ENCODE measurements at regions not wholly inside any gene's neighbourhood (a gene's known extent, or its start where the extent isn't known, plus 50 kb on each side); places are given as distances from the start of the nearest gene placed in this dataset.
A peak's percentile ranks its signal among the peaks of the same experiment; 100 is the strongest.

DNA sequence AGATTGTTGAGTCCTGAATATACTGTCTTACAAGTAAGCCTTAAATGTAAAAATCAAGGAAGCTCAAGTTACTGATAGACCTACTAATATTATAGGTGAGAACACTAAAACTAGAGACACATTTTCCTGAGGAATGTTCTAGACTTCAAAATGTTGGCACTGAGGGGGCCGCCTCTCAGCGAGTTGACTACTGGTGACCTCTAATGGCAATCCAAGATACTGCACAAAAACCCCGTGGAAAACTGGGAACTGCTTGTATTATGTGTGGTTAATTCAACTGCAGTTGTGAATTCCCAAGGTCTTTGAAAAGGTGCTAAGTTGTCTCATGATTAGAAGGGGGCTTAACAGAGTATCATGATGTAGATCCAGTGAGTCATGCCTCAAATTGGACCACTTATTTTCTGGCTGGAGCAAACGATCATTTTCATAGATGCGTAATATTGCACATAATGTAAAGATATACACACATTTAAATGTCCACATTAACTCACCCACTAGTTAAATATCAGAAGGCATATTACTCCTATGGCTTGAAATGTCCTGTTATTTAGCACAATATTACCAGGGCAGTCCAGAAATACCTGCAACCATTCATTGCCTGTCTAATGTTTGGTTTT is 336.2 kb downstream of the FOXA2 start:
- H3K4me1 ChIP-seq, result no peaks in the 10 kb centered on the region
- ATAC-seq, result peak; percentile 31
- H3K27ac ChIP-seq, result no peak overlapping the region
- TF ChIP-seq, protein P1, sequence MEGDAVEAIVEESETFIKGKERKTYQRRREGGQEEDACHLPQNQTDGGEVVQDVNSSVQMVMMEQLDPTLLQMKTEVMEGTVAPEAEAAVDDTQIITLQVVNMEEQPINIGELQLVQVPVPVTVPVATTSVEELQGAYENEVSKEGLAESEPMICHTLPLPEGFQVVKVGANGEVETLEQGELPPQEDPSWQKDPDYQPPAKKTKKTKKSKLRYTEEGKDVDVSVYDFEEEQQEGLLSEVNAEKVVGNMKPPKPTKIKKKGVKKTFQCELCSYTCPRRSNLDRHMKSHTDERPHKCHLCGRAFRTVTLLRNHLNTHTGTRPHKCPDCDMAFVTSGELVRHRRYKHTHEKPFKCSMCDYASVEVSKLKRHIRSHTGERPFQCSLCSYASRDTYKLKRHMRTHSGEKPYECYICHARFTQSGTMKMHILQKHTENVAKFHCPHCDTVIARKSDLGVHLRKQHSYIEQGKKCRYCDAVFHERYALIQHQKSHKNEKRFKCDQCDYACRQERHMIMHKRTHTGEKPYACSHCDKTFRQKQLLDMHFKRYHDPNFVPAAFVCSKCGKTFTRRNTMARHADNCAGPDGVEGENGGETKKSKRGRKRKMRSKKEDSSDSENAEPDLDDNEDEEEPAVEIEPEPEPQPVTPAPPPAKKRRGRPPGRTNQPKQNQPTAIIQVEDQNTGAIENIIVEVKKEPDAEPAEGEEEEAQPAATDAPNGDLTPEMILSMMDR (IDR thresholded peaks at IDR 0.05), result peak; percentile 12 to 21
- DNase-seq, result peak in 1 of 4 donors; percentile 12
- intact Hi-C loops (cut with DNase I), result no loop called here
- no peak overlapping the region for H3K4me3 ChIP-seq
- no peaks in the 10 kb centered on the region for H3K9me3 ChIP-seq
- peaks cover 0 to 11% of the 10 kb centered on the region in 2 donors for H3K27me3 ChIP-seq
- no peaks in the 10 kb centered on the region for H3K36me3 ChIP-seq

DNA sequence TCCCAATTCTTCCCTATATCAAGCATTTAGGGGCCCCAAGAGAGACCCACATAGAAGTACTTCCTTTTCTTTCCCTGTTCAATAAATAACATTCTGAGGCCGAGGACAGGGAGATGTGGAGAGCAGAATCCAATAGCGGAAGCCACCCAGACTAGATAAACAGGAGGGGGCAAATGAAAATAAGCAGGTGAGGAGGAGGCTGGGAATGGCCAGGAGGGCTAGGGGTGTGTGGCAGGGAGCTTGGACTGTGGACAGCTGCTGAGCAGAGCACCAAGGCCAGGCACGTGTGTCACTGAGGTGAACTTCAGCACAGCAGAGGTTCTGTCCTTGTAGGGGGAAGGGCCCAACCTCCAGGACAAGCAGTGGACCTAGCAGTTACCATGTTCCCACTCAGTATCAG is 339.2 kb downstream of the FOXA2 start:
- peaks cover 0 to 11% of the 10 kb centered on the region in 2 donors for H3K27me3 ChIP-seq

DNA sequence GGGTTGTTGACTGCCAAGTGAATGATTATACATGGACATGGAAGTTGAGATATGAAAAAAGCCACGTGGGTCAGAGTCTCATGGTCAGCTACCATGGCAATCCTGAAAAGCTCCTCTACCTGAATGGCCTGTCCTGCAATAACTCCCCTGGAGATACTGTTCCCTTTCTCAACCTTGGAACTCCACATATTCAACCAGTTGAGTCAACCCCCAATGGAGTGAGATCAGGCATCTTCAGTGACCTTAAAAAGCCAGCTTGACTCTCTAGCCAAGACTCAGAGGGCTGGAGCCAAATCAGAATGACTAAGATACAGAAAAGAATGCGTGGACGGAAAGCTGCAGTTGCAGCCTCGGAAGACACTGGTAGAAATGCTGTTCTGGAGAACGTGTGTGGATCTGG is 341.3 kb downstream of the FOXA2 start:
- H3K27ac ChIP-seq, result no peak overlapping the region
- H3K4me1 ChIP-seq, result no peaks in the 10 kb centered on the region
- intact Hi-C loops (cut with DNase I), result no loop called here
- no peak for DNase-seq
- peaks cover 0 to 4% of the 10 kb centered on the region in 2 donors for H3K27me3 ChIP-seq
- no peaks in the 10 kb centered on the region for H3K36me3 ChIP-seq
- ATAC-seq, result no peak
- H3K4me3 ChIP-seq, result no peak overlapping the region
- no peaks in the 10 kb centered on the region for H3K9me3 ChIP-seq
- TF ChIP-seq, protein P1 (IDR thresholded peaks at IDR 0.05), result no peak

More for the DNA sequence above, 339.2 kb downstream of the FOXA2 start:
- no peaks in the 10 kb centered on the region for H3K36me3 ChIP-seq
- no peak overlapping the region for H3K27ac ChIP-seq
- DNase-seq, result no peak
- TF ChIP-seq, protein P1 (IDR thresholded peaks at IDR 0.05), result no peak
- intact Hi-C loops (cut with DNase I), result no loop called here
- no peak for ATAC-seq
- H3K4me1 ChIP-seq, result no peaks in the 10 kb centered on the region
- H3K4me3 ChIP-seq, result no peak overlapping the region
- no peaks in the 10 kb centered on the region for H3K9me3 ChIP-seq

DNA sequence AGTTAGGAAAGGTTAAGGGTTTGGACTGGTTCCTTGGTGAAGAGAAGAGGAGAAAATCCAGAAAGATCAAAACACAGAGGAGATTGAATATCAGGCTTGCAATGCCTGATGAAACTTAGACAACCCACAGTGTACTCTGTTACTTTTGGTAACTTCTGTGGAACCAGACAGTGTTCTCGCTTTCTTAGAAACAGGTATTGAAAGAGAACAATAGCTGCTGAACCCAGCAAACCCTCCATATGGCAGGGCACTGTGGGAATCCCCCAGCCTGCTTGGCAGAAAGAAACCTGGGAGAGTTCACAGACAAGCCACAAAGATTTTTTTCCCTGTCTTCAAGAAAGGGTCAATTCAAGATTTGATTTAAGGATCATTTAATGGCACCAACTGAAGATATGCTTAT is 342.8 kb downstream of the FOXA2 start:
- no peaks in the 10 kb centered on the region for H3K27me3 ChIP-seq
- no peaks in the 10 kb centered on the region for H3K36me3 ChIP-seq
- no peaks in the 10 kb centered on the region for H3K4me1 ChIP-seq
- H3K4me3 ChIP-seq, result no peak overlapping the region
- DNase-seq (no peak), ATAC-seq (no peak)
- TF ChIP-seq, protein P1 (IDR thresholded peaks at IDR 0.05), result no peak
- no peak overlapping the region for H3K27ac ChIP-seq
- H3K9me3 ChIP-seq, result no peaks in the 10 kb centered on the region
- intact Hi-C loops (cut with DNase I), result no loop called here

DNA sequence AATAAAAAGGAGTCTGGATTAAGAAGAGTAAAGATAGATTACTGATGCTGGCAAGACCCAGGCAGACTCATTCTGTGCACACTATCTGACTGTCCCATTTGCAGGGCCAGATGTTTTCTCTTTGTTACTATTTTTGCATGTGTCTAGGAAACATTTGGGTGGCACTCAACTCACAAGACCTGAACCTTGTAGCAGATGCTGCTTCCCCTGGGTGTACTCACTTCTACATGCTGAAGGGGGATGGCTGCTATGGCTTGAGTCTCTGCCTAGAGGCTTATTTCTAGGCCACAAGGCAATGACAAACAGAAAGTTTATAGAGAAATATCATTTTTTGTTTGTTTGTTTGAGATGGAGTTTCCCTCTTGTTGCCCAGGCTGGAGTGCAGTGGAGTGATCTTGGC is 351.4 kb downstream of the FOXA2 start:
- ATAC-seq (no peak), DNase-seq (no peak)
- no peaks in the 10 kb centered on the region for H3K9me3 ChIP-seq
- no peak overlapping the region for H3K27ac ChIP-seq
- H3K27me3 ChIP-seq, result peaks cover 0 to 5% of the 10 kb centered on the region in 2 donors
- TF ChIP-seq, protein P1 (IDR thresholded peaks at IDR 0.05), result no peak
- H3K4me3 ChIP-seq, result no peak overlapping the region
- no peaks in the 10 kb centered on the region for H3K4me1 ChIP-seq
- H3K36me3 ChIP-seq, result no peaks in the 10 kb centered on the region
- intact Hi-C loops (cut with DNase I), result no loop called here

Data from left lung (tissue), 4 donors.